ENCODE measurements at regions not wholly inside any gene's neighbourhood (a gene's known extent, or its start where the extent isn't known, plus 50 kb on each side); places are given as distances from the start of the nearest gene placed in this dataset.

- ChIA-PET POLR2A (ENCODE audit: low non-redundant PET) (interaction anchor here (0.7 kb wide), 1 partner anchor 1000 kb away, joined by 3 read pairs; no protein-coding TSS in a partner anchor), CTCF (no interaction called here)
- no peak for DNase-seq (ENCODE audit: low spot score)
- no peak overlapping the region for H3K27ac ChIP-seq
- TF ChIP-seq CTCF (conservative IDR thresholded peaks at IDR 0.05; ENCODE audit: low read depth) = no peak
These were observed 591.0 kb upstream of the PFKP start for GRCh38 chr10:2476218-2476811.

- TF ChIP-seq CTCF (conservative IDR thresholded peaks at IDR 0.05; ENCODE audit: low read depth) = no peak
- POLR2A ChIA-PET (ENCODE audit: low non-redundant PET) = interaction anchor here (0.7 kb wide), 1 partner anchor 999 kb away, joined by 3 read pairs; no protein-coding TSS in a partner anchor
- DNase-seq (ENCODE audit: low spot score) = no peak
- H3K27ac ChIP-seq = no peak overlapping the region
- CTCF ChIA-PET = no interaction called here
These were observed 591.6 kb upstream of the PFKP start for GRCh38 chr10:2475711-2476217.

GRCh38 chr10:2471811-2472210 lies 595.5 kb upstream of the PFKP start:
- no peak for TF ChIP-seq CTCF (conservative IDR thresholded peaks at IDR 0.05; ENCODE audit: low read depth)
- ChIA-PET POLR2A (ENCODE audit: low non-redundant PET) (no interaction called here), CTCF (no interaction called here)
- DNase-seq (ENCODE audit: low spot score) = no peak
- H3K27ac ChIP-seq = no peak overlapping the region

- no peak for DNase-seq (ENCODE audit: low spot score)
- TF ChIP-seq CTCF (conservative IDR thresholded peaks at IDR 0.05; ENCODE audit: low read depth) = no peak
- no peak overlapping the region for H3K27ac ChIP-seq
- CTCF ChIA-PET = no interaction called here
- POLR2A ChIA-PET (ENCODE audit: low non-redundant PET) = no interaction called here
These were observed 597.5 kb upstream of the PFKP start for GRCh38 chr10:2469802-2470201.

- no peak for DNase-seq (ENCODE audit: low spot score)
- ChIA-PET POLR2A (ENCODE audit: low non-redundant PET) (no interaction called here), CTCF (no interaction called here)
- H3K27ac ChIP-seq = no peak overlapping the region
- no peak for TF ChIP-seq CTCF (conservative IDR thresholded peaks at IDR 0.05; ENCODE audit: low read depth)
These were observed 602.9 kb upstream of the PFKP start for GRCh38 chr10:2464483-2464882.

GRCh38 chr10:2463316-2463715 lies 604.0 kb upstream of the PFKP start:
- no peak overlapping the region for H3K27ac ChIP-seq
- no peak for DNase-seq (ENCODE audit: low spot score)
- CTCF ChIA-PET = interaction anchor here (0.7 kb wide), 1 partner anchor 484 kb away, joined by 5 read pairs; no protein-coding TSS in a partner anchor
- no peak for TF ChIP-seq CTCF (conservative IDR thresholded peaks at IDR 0.05; ENCODE audit: low read depth)
- POLR2A ChIA-PET (ENCODE audit: low non-redundant PET) = no interaction called here
